Tibial artery (tissue), 4 donors: ENCODE measurements at regions not wholly inside any gene's neighbourhood (a gene's known extent, or its start where the extent isn't known, plus 50 kb on each side); places are given as distances from the start of the nearest gene placed in this dataset.

Experiments
- DNase-seq, 2 donors: peaks; one replicate each; pipeline ENCODE4 v3.0.0-alpha.2; 2019
- H3K27ac ChIP-seq, 2 donors: fragments of 200-600 bp; sonication (generic) in 1 of 2; 1 replicate in 1 of 2; 2 replicates in 1 of 2; pipeline ENCODE4 v1.5.1; 2018 to 2019; ENCODE audit warnings: mild to moderate bottlenecking in 1 of 2
- H3K27me3 ChIP-seq, 2 donors: fragments of 200-600 bp; sonication (generic) in 1 of 2; one replicate each; pipeline versions ENCODE4 v1.5.1 to v1.6.0; 2016 to 2019
- H3K36me3 ChIP-seq, 3 donors: fragments of 200-600 bp; sonication (generic) in 2 of 3; one replicate each; pipeline ENCODE4 v1.5.1; 2016 to 2019; ENCODE audit warnings: mild to moderate bottlenecking in 2 of 3
- H3K4me1 ChIP-seq, 4 donors: fragments of 200-600 bp; sonication (generic) in 2 of 4; 1 replicate in 3 of 4; 2 replicates in 1 of 4; pipeline ENCODE4 v1.5.1; 2016 to 2019
- H3K4me3 ChIP-seq, 2 donors: fragments of 200-600 bp; sonication (generic) in 1 of 2; 1 replicate in 1 of 2; 2 replicates in 1 of 2; pipeline ENCODE4 v1.5.1; 2018 to 2019; ENCODE audit warnings: mild to moderate bottlenecking in 2 of 2
- H3K9me3 ChIP-seq, 3 donors: fragments of 200-600 bp; sonication (generic) in 1 of 3; one replicate each; pipeline ENCODE4 v1.5.1; 2016 to 2019
- CTCF ChIP-seq, 2 experiments: fragments of 200-600 bp in 1 of 2; fragments of 450-650 bp in 1 of 2; IDR thresholded peaks; one replicate each; pipeline ENCODE4 v1.5.1; 2017 to 2019; ENCODE audit warnings: antibody characterized with exemption in 2 of 2, mild to moderate bottlenecking in 1 of 2, moderate library complexity in 1 of 2
- intact Hi-C: fragments of 100-400 bp; cut with DNase I; formaldehyde crosslinking; loops from one replicate; pipeline ENCODE4 v1.15.0; 2023; ENCODE audit warnings: low total_unique reads

- intact Hi-C loops, result no loop called here
- no peaks in the 10 kb centered on the region for H3K4me1 ChIP-seq
- H3K27me3 ChIP-seq, result no peaks in the 10 kb centered on the region
- DNase-seq, result no peak
- H3K27ac ChIP-seq, result no peak overlapping the region
- H3K36me3 ChIP-seq, result no peaks in the 10 kb centered on the region
- no peak overlapping the region for H3K4me3 ChIP-seq
- no peaks in the 10 kb centered on the region for H3K9me3 ChIP-seq
- no peak for TF ChIP-seq CTCF (IDR thresholded peaks at IDR 0.05)
Observed at GRCh38 chrX:44440006-44440405, 96.5 kb upstream of the EFHC2 start.

DNA sequence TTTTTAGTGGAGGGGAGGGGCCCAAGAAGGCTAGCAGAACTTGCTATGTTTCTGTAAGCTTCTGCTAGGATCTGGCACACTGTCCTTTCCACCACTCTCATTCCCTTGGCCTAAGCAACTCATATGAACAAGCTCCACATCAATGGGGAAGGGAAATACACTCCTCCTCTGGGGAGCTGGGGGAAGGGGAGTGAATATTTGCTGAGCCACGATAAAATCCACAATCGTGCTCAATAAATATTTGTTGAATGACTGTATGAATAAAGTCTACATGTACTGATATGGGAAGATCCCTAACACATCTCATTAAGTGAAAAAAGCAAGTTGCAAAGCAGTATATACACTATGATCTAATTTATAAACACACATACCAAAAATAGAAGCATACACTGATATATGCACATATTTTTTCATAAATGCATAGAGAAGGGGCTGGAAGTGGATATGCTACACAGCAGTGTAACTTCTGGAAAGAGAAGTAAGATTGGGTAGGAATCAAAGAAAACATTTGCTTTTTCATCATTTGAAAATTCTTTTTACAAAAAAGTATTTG lies 95.8 kb upstream of the EFHC2 start:
- H3K36me3 ChIP-seq, result no peaks in the 10 kb centered on the region
- no peak for TF ChIP-seq CTCF (IDR thresholded peaks at IDR 0.05)
- no peaks in the 10 kb centered on the region for H3K27me3 ChIP-seq
- DNase-seq, result no peak
- no peak overlapping the region for H3K4me3 ChIP-seq
- intact Hi-C loops, result no loop called here
- no peaks in the 10 kb centered on the region for H3K9me3 ChIP-seq
- no peak overlapping the region for H3K27ac ChIP-seq
- H3K4me1 ChIP-seq, result no peaks in the 10 kb centered on the region

- DNase-seq, result no peak
- Histone ChIP-seq H3K27me3 (no peaks in the 10 kb centered on the region), H3K4me1 (no peaks in the 10 kb centered on the region), H3K27ac (no peak overlapping the region), H3K9me3 (no peaks in the 10 kb centered on the region), H3K36me3 (no peaks in the 10 kb centered on the region), H3K4me3 (no peak overlapping the region)
- TF ChIP-seq CTCF (IDR thresholded peaks at IDR 0.05), result no peak
- intact Hi-C loops, result no loop called here
Observed at GRCh38 chrX:44435047-44435446, 91.6 kb upstream of the EFHC2 start.

- H3K27me3 ChIP-seq, result no peaks in the 10 kb centered on the region
- intact Hi-C loops, result no loop called here
- no peaks in the 10 kb centered on the region for H3K36me3 ChIP-seq
- no peak overlapping the region for H3K27ac ChIP-seq
- no peaks in the 10 kb centered on the region for H3K9me3 ChIP-seq
- no peak overlapping the region for H3K4me3 ChIP-seq
- TF ChIP-seq CTCF (IDR thresholded peaks at IDR 0.05), result no peak
- no peaks in the 10 kb centered on the region for H3K4me1 ChIP-seq
- DNase-seq, result no peak
Observed at GRCh38 chrX:44433556-44433955, 90.1 kb upstream of the EFHC2 start.

GRCh38 chrX:44432641-44433040 lies 89.2 kb upstream of the EFHC2 start:
- no peaks in the 10 kb centered on the region for H3K27me3 ChIP-seq
- intact Hi-C loops, result no loop called here
- no peak overlapping the region for H3K27ac ChIP-seq
- H3K9me3 ChIP-seq, result no peaks in the 10 kb centered on the region
- H3K36me3 ChIP-seq, result no peaks in the 10 kb centered on the region
- TF ChIP-seq CTCF (IDR thresholded peaks at IDR 0.05), result no peak
- no peaks in the 10 kb centered on the region for H3K4me1 ChIP-seq
- no peak overlapping the region for H3K4me3 ChIP-seq
- DNase-seq, result no peak

DNA sequence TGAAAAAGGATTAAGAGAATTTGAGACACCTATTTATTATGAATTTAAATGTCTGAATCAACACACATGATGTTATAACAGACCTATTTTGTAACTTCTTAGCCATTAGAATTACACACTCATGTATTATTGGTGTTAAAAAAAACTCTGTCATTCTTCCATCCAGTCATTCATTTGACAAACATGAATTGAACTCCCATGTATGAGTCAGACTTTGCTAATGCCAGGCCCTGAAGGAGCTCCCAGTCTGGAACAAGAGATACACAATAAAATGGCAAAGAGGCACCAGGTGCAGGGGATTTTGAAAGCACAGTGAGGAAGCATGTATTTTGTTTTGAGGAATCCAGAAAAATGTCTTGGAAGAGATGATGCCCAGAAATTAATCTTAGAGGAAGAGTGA lies 87.7 kb upstream of the EFHC2 start:
- intact Hi-C loops, result no loop called here

More for the DNA sequence above, 87.7 kb upstream of the EFHC2 start:
- no peaks in the 10 kb centered on the region for H3K4me1 ChIP-seq
- no peak for TF ChIP-seq CTCF (IDR thresholded peaks at IDR 0.05)
- H3K27me3 ChIP-seq, result no peaks in the 10 kb centered on the region
- no peak overlapping the region for H3K4me3 ChIP-seq
- no peak overlapping the region for H3K27ac ChIP-seq
- H3K36me3 ChIP-seq, result no peaks in the 10 kb centered on the region
- H3K9me3 ChIP-seq, result no peaks in the 10 kb centered on the region
- no peak for DNase-seq
